NCI-H345 treated with DMSO at 0.1 percent for 48 hours (cell line): ENCODE measurements at regions not wholly inside any gene's neighbourhood (a gene's known extent, or its start where the extent isn't known, plus 50 kb on each side); places are given as distances from the start of the nearest gene placed in this dataset.
"Not testable (repeated sequence)": the region's sequence is repeated elsewhere in the genome, so short reads cannot be mapped to it uniquely, and the experiment has no call there.

Experiments used
- DNase-seq: peaks from one replicate; lab custom pipeline; 2025; ENCODE audit not compliant: unreplicated experiment; lab: John Stamatoyannopoulos, UW

- no peak for DNase-seq
These were observed 767.2 kb upstream of the ADGRL3 start for GRCh38 chr4:60432911-60433310.

- DNase-seq = no peak
These were observed 757.1 kb upstream of the ADGRL3 start for GRCh38 chr4:60443068-60443467.

- no peak for DNase-seq
These were observed 756.3 kb upstream of the ADGRL3 start for GRCh38 chr4:60443796-60444195.

GRCh38 chr4:60450054-60450453 lies 750.1 kb upstream of the ADGRL3 start:
- no peak for DNase-seq

- DNase-seq = no peak
These were observed 747.9 kb upstream of the ADGRL3 start for GRCh38 chr4:60452266-60452665.

- DNase-seq = no peak
These were observed 744.7 kb upstream of the ADGRL3 start for GRCh38 chr4:60455380-60455779.

GRCh38 chr4:60461551-60461950 lies 738.6 kb upstream of the ADGRL3 start:
- DNase-seq = no peak

GRCh38 chr4:60463857-60464502 lies 736.1 kb upstream of the ADGRL3 start:
- DNase-seq = no peak

GRCh38 chr4:60482921-60483351 lies 717.2 kb upstream of the ADGRL3 start:
- no peak for DNase-seq

GRCh38 chr4:60485276-60485675 lies 714.9 kb upstream of the ADGRL3 start:
- DNase-seq = no peak

GRCh38 chr4:60487118-60487761 lies 712.9 kb upstream of the ADGRL3 start:
- DNase-seq = not testable (repeated sequence)

- no peak for DNase-seq
These were observed 699.3 kb upstream of the ADGRL3 start for GRCh38 chr4:60500810-60501209.

- DNase-seq = no peak
These were observed 697.4 kb upstream of the ADGRL3 start for GRCh38 chr4:60502733-60503132.

- no peak for DNase-seq
These were observed 694.1 kb upstream of the ADGRL3 start for GRCh38 chr4:60506061-60506460.

- no peak for DNase-seq
These were observed 677.9 kb upstream of the ADGRL3 start for GRCh38 chr4:60522265-60522664.

GRCh38 chr4:60531776-60532379 lies 668.2 kb upstream of the ADGRL3 start:
- DNase-seq = no peak

GRCh38 chr4:60544981-60545380 lies 655.1 kb upstream of the ADGRL3 start:
- DNase-seq = no peak

GRCh38 chr4:60562334-60562733 lies 637.8 kb upstream of the ADGRL3 start:
- DNase-seq = peak; percentile 1

- no peak for DNase-seq
These were observed 634.6 kb upstream of the ADGRL3 start for GRCh38 chr4:60565558-60565957.

GRCh38 chr4:60575336-60575735 lies 624.8 kb upstream of the ADGRL3 start:
- no peak for DNase-seq

- DNase-seq = no peak
These were observed 620.8 kb upstream of the ADGRL3 start for GRCh38 chr4:60579335-60579734.

- no peak for DNase-seq
These were observed 618.1 kb upstream of the ADGRL3 start for GRCh38 chr4:60581919-60582536.
